T-helper 2 cell treated with Interferon-gamma antibody and Interleukin-4, amounts not matched to agents 100 ng/mL and 5 ng/mL, for 36 hours (primary cell): ENCODE measurements at regions not wholly inside any gene's neighbourhood (a gene's known extent, or its start where the extent isn't known, plus 50 kb on each side); places are given as distances from the start of the nearest gene placed in this dataset.

Experiments
- intact Hi-C: fragments of 100-400 bp; cut with micrococcal nuclease; formaldehyde crosslinking; loops from one replicate; pipeline ENCODE4 v1.15.1; 2023

- intact Hi-C loops, result no loop called here
Observed at GRCh38 chr9:71210326-71210725, 88.9 kb upstream of the TRPM3 start.

DNA sequence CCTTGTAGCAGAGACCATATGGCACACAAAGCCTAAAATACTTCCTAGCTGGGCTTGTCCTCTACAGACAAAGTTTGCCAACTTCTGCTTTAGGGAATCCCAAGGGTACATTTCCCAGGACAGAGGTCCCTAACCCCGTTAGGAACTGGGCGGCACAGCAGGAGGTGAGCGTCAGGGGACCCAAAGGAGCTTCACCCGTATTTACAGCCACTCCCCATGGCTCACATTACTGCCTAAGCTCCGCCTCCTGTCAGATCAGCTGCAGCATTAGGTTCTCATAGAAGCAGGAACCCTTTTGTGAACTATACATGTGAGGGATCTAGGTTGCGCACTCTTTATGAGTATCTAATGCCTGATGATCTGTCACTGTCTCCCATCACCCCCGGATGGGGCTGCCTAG, 88.5 kb upstream of the TRPM3 start:
- intact Hi-C loops, result no loop called here

- intact Hi-C loops, result no loop called here
Observed at GRCh38 chr9:71202931-71203330, 81.5 kb upstream of the TRPM3 start.

GRCh38 chr9:71191708-71192107, 70.3 kb upstream of the TRPM3 start:
- intact Hi-C loops, result no loop called here

DNA sequence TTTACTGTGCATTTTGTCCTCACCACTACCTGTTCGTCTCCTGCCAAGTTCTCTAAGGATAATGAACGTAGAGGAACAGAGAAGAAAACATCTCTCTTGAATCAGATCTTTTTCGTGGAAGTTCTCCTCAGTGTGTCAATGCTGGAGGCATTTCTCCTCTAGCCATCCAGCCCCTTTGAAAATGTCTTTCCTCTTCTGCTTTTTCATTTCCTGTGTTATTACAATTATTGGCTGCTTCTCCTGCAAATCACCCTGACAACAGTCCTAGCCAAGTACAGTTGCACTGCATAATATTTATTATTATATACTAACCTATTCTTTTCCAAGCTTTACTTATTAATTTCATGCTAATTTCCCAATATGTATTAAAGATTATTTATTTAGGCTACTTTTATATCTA, 61.8 kb upstream of the TRPM3 start:
- intact Hi-C loops, result no loop called here

DNA sequence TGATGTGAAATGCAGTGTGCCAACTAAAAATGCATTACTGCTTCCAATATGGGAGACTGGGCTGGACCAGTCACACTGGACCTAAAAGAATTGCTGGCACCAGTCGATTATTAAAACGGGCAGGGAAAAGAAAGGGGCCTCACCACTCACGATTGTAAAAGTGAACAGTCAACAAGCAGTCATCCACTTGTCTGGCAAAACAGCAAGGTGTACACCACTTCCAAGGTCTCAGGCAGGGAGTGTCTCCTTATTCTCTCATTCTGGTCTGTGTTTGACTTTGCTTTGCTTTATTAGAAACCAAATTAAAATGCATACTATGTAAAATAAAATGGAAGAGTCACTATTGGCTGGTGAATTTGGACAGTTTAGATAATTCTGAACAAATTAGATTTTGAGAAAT, 57.8 kb upstream of the TRPM3 start:
- intact Hi-C loops, result no loop called here

GRCh38 chr9:71177901-71178300, 56.5 kb upstream of the TRPM3 start:
- intact Hi-C loops, result no loop called here

DNA sequence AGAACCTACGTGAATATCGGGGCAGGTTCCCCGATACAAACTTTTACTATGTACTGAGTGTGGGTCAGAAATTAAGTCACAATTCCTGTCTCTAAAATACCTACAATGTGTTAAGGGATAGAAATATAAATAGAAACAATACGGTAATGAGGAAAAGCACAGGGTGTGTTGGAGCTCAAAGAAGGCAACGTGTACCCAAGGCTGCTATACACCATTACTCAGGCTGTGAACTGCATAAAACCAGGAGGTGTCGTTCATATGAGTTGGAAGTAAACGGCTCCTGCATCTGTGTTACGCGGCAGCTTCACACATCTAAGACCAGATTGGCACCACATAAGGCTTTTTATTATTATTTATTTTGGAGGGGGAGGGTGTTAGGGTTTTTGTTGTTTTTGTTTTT, 50.1 kb upstream of the TRPM3 start:
- intact Hi-C loops, result no loop called here
